Calu3 (cell line): ENCODE measurements at regions not wholly inside any gene's neighbourhood (a gene's known extent, or its start where the extent isn't known, plus 50 kb on each side); places are given as distances from the start of the nearest gene placed in this dataset.

Source experiments
- BruUV-seq: library from RNA; stranded (reverse); fragments of 400-500 nt; replicated peaks from 2 replicates; lab custom pipeline; 2021; lab: Mats Ljungman, UMichigan
- CTCF ChIA-PET: fragments of 300-600 bp; sonication (Branson Sonifier 250); formaldehyde crosslinking; loops from one replicate; lab custom pipeline; 2022; ENCODE audit warnings: antibody characterized with exemption; lab: Charles Lee
- DNase-seq: peaks from one replicate; pipeline ENCODE4 v3.0.0; 2022
- H3K27ac Mint-ChIP-seq: one replicate; pipeline ENCODE4 v1.8.0; 2022; ENCODE audit warnings: mixed read lengths; ENCODE audit not compliant: unreplicated experiment
- H3K27me3 Mint-ChIP-seq: one replicate; pipeline ENCODE4 v1.8.0; 2022; ENCODE audit warnings: mixed read lengths; ENCODE audit not compliant: unreplicated experiment
- H3K36me3 Mint-ChIP-seq: one replicate; pipeline ENCODE4 v1.8.0; 2022; ENCODE audit warnings: mild to moderate bottlenecking, moderate library complexity, mixed read lengths; ENCODE audit not compliant: insufficient read depth, unreplicated experiment
- H3K4me1 Mint-ChIP-seq: one replicate; pipeline ENCODE4 v1.8.0; 2022; ENCODE audit warnings: mild to moderate bottlenecking, low read depth, mixed read lengths; ENCODE audit not compliant: unreplicated experiment
- H3K4me3 Mint-ChIP-seq: one replicate; pipeline ENCODE4 v1.8.0; 2022; ENCODE audit warnings: mild to moderate bottlenecking, low read depth, moderate library complexity, mixed read lengths; ENCODE audit not compliant: unreplicated experiment
- H3K9me3 Mint-ChIP-seq: one replicate; pipeline ENCODE4 v1.8.0; 2022; ENCODE audit warnings: low read depth, mixed read lengths; ENCODE audit not compliant: unreplicated experiment
- CTCF ChIP-seq: fragments of 200-600 bp; IDR thresholded peaks from one replicate; pipeline ENCODE4 v1.8.0; 2022; ENCODE audit warnings: antibody characterized with exemption; ENCODE audit not compliant: unreplicated experiment
- intact Hi-C: fragments of 100-400 bp; cut with micrococcal nuclease; formaldehyde crosslinking; loops from one replicate; pipeline ENCODE4 v1.10.0; 2022; ENCODE audit not compliant: unreplicated experiment

DNA sequence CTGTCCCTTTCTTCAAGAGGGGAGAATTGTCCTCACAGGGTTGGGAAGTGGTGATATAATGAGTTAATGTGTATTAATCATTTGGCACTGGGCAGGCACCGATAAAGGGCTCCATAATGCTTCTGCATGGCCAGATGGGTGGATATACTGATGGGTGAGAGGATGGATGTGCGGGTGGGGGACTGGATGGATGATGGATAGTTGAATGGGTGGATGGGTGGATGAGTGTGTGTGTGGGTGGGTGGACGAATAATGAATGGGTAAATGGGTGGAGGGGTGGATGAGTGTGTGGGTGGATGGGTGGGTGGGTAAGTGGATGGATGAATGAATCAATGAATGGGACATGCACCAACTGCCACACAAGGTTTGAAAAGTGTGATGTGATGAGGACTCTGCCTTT lies 127.2 kb downstream of the ACKR3 start:
- H3K27ac Mint-ChIP-seq, result no peak overlapping the region
- no peak for DNase-seq
- no peaks in the 10 kb centered on the region for H3K36me3 Mint-ChIP-seq
- BruUV-seq, result no TSS peak
- peaks cover 58% of the 10 kb centered on the region for H3K27me3 Mint-ChIP-seq
- CTCF ChIA-PET, result no interaction called here
- no peaks in the 10 kb centered on the region for H3K4me1 Mint-ChIP-seq
- intact Hi-C loops, result no loop called here
- TF ChIP-seq CTCF, result no peak
- H3K9me3 Mint-ChIP-seq, result no peaks in the 10 kb centered on the region
- no peak overlapping the region for H3K4me3 Mint-ChIP-seq

DNA sequence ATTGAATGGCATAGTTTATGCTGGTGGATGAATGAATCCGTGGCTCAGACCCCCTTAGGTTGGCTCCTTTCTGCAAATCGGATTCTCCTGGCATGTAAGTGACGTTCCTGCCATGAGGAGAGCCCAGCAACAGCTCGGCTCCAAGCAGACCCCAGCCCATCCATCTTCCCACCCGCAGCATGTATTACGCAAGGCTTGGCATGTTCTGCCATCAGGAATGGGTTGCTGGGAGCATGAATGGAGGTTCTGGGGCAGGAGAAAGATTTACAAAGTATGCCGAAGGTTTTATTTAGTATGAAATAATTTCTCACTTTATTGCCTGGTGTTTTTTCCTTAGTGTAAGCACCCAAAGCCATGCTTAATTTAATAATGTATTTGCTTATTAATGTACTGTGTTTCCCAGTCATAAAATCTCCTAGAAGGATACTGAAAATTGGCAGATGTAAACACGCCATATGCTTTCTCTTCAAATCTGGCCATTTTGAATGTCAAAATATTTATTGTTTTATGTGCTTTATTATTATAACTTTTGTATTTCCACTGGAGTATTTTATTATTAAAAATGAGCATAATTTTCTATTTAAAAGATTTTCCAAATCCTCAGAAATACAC lies 128.5 kb downstream of the ACKR3 start:
- Mint-ChIP-seq H3K4me3 (no peak overlapping the region), H3K27me3 (peaks cover 58% of the 10 kb centered on the region), H3K9me3 (no peaks in the 10 kb centered on the region), H3K4me1 (no peaks in the 10 kb centered on the region), H3K36me3 (no peaks in the 10 kb centered on the region), H3K27ac (no peak overlapping the region)
- no peak for DNase-seq
- CTCF ChIA-PET, result no interaction called here
- TF ChIP-seq CTCF, result no peak
- intact Hi-C loops, result no loop called here
- no TSS peak for BruUV-seq

DNA sequence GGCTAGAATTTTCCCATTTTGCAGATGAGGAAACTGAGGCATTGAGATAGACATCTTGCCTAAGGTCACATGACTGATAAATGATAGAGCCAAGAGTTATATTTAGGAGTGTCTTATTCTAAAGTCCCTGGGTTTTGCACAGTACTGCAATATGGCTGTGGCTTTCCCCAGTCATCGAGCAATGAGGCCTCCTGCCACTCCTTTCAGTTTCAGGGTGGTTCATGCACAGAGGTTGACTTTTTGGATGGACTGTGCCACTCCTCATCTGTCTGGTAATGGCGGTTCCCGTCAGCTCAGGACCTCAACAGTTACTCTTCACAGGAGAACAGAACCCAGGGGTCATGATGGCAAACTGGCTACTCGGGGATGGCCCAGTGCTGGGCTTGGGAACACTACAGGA lies 131.1 kb downstream of the ACKR3 start:
- H3K4me3 Mint-ChIP-seq, result no peak overlapping the region
- no peaks in the 10 kb centered on the region for H3K4me1 Mint-ChIP-seq
- peaks cover 32% of the 10 kb centered on the region for H3K27me3 Mint-ChIP-seq
- intact Hi-C loops, result no loop called here
- CTCF ChIA-PET, result no interaction called here
- no peaks in the 10 kb centered on the region for H3K9me3 Mint-ChIP-seq
- no peak overlapping the region for H3K27ac Mint-ChIP-seq
- no peak for DNase-seq
- no peak for TF ChIP-seq CTCF
- no peaks in the 10 kb centered on the region for H3K36me3 Mint-ChIP-seq
- BruUV-seq, result no TSS peak

DNA sequence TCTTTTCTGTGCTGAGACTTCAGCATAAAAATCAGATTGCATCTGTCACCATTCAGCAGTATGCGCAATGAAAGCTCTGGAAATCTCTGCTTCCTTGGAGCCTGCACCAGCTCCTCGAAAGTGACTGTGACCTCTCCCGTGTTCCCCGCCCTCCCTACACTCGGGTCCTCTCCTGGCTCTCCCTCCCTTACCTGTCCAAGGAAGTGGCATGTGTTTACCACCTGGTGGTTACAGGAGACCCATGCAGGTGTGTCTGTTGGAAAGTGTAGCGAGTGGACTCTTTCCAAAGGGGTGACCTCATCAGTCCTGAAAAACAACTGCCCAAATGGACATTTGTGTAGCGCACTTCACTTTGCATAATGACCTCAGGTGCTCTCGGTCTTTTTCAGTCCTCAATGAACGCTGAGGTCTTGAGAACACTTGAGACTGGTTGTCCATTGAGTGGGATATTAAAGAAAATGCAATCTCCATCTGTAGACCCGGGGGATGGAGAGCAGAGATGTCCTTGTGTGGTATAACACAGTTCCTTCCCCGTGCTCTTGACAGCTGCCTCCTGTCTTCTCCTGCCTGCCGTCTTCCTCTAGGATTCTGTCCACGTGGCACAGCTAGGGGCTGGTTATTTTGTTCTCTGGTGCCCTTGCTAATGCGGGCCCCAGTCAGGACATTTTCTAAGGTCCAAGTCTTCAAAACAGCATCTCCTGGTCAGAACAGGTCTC lies 133.2 kb downstream of the ACKR3 start:
- peaks cover 12% of the 10 kb centered on the region for H3K27me3 Mint-ChIP-seq
- no peaks in the 10 kb centered on the region for H3K9me3 Mint-ChIP-seq

More for the DNA sequence above, 133.2 kb downstream of the ACKR3 start:
- no peak for DNase-seq
- CTCF ChIA-PET, result no interaction called here
- TF ChIP-seq CTCF, result no peak
- Mint-ChIP-seq H3K4me1 (no peaks in the 10 kb centered on the region), H3K27ac (no peak overlapping the region), H3K4me3 (no peak overlapping the region), H3K36me3 (no peaks in the 10 kb centered on the region)
- intact Hi-C loops, result no loop called here
- no TSS peak for BruUV-seq
